ENCODE measurements at regions not wholly inside any gene's neighbourhood (a gene's known extent, or its start where the extent isn't known, plus 50 kb on each side); places are given as distances from the start of the nearest gene placed in this dataset.
"Not testable (repeated sequence)": the region's sequence is repeated elsewhere in the genome, so short reads cannot be mapped to it uniquely, and the experiment has no call there.

DNA sequence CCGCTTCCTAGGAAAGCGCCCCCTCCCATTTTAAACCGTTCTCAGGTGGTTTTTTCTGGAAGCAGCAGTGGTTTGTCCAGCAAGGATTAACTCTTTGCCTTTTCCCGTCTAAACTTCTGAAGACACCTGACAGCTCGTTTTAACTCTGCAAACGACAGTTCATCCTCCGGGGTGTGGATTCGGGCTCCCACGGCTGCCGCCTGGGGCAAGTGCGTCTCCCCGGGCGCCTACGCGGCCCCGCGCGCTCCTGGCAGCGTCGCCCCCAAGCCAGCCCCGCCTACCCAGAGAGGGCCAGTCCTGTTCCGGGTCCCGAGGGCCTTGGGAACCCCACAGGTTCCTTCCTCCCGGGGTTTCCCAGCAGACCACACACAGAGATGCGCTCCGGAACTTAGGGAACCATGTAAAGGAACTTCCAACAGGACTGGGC lies 54.4 kb downstream of the PRR18 start:
- no peak for DNase-seq

DNA sequence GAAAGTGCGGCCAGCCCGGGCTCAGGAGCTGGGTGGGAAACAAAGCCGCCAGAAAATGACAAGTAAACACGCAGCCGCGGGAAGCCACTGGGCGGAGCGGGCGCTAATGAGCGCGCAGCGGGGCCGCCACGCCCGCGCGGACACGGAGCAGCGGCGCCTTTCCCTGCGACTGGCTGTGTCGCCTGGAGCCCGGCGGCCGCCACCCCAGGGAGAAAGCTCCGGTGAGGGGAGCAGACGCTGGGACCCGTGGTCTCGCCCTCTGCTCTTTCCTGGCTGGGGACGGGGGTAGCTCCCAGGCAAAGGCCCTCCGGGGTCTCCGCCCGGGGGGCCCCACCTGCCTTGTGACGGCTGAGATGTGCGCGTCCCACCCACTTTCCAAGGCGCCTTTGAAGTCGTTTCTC lies 54.9 kb downstream of the PRR18 start:
- no peak for DNase-seq

DNA sequence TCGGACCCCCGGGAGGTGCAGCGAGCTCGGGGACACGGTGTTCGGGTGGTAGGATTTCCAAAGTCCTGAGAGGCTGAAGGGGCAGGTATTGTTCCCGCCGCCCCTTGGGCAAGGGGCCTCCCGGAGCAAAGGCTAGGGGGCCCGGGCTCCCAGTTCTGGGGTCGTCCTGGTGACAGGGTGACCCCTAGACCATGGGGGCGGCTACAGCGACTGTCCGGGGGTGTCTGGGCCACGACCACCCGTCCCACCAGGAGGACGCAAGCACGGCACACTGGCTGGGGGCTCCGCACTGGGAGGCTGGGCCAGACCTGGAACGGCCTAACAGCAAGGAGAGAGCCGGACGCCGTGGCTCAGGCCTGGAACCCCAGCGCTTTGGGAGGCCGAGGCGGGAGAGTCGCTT lies 55.6 kb downstream of the PRR18 start:
- no peak for DNase-seq

DNA sequence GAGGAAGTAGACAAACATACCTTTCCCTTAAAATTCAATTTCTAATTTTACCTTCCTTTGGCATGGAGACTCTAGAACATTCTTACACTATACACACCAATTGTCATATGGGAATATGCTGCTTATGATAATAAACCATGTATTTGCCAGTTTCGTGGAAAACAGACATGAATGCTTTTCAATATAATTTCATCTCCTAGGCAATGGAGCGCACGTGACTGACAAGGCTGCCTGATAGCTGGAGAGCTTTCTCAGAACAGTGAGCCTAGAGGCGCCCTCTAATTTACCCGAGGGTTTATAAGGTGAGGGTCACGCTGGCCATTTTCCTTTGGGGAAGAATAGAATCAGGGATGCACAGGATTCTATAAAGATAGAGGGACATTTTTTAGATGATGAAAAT lies 56.5 kb downstream of the PRR18 start:
- no peak for DNase-seq

DNA sequence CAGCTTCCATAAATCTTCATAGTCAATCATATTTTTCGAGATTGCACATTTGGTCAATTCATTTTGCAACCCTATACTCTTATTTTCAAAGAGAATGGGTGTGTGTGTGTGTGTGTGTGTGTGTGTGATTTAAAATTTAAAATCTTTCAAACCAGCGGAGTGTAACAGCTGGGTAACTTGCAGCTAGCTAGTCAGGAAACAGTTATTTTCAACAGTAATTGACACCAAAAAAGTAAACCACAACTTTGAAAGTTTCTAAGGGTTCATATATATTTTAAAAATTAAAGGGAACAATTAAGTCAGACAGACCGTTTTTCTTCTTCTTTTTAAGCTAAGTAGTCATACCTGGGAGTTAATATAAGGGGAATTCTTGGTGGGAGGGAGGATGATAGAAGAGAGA lies 57.0 kb downstream of the PRR18 start:
- no peak for DNase-seq

DNA sequence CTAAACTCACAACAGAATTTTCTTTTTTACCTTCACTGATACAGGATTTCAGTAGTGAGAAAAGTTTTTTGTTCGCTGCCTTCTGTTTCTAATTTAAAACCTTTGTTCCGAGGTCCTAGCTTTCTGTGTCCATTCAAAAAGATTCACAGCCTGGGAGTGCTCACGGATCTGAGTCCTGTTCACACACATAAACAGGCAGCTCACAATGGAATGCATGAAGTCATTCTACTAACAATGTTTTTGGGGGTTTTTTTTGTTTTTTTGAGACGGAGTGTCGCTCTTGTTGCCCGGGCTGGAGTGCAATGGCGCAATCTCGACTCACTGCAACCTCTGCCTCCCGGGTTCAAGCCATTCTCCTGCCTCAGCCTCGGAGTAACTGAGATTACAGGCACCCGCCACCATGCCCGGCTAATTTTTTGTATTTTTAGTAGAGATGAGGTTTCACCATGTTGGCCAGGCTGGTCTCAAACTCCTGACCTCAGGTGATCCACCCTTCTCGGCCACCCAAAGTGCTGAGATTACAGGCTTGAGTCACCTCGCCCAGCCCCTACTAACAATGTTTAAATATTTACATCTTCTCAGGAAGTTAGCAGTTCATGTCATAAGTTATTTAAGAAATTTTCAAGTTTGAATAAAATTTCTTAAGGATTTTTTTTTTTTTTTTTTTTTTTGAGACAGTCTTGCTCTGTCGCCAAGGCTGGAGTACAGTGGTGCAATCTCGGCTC lies 59.0 kb downstream of the PRR18 start:
- DNase-seq, result not testable (repeated sequence)

DNA sequence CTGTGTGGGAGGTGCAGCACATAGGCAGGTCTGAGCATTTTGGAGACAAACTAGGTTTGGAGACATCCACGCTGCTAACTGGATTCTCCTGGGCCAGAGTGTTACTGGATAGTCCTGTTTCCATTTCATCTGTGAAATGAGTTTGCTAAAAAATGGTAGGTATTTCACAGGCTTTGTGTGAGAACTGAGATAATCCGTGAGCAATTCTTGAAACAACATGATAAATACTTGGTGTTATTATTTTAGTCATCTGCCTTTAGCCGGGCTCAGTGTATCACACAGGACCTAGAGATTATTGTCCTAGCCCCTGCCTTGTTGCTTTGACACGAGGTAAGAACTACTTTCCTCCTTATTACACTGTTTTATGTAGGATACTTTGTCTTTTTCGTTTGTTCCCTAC lies 63.0 kb downstream of the PRR18 start:
- no peak for DNase-seq

DNA sequence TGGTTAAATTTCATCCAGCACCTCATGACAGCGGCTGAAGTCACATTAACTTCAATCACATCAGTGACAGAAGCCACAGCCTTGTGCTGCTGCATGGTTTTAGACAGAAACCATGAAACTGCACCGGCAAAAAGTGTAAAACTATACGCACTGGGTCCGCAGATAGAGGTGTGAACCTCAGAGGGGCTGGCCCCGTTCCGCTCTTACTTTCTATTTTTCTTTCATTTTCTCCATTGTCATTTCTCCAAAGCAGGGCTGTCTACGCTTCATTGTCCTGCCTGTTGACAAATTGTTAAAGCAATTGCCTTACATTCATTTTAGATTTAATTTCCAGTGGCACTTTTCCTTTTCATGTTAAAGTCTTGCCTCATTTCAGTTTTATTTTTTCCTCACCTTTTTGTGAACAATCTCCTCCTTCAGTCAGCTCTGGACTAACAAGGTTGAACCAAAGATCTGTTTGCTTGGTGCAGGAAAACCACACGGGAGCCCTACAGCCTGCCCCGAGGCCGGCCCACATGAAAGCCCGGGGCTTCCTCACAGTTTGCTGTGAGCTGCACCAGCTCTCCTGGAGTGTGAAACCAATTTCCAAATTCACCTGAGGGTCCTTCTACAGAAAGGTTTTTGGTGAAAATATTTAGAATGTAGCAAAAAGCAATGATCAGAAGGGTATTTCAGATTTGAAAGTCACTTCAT lies 63.7 kb downstream of the PRR18 start:
- no peak for DNase-seq

DNA sequence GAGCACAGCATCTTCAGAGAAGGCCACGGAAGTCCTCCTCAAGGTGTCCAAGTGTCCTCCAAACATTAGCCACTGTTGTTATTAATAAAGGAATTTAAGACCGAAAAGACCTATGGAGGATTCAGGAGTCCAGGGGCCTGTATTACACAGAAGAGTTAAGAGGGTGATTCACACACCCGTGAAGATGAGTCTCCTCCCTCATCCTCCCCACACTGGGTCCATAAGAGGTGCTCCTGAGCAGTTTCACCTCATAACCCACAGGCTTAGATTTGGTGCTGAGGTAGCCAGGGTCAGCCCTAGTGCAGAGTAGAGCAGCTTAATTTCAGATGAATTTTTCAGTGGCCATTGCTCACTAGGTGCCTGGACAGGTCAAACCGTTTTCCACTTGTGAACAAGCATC lies 65.3 kb downstream of the PRR18 start:
- DNase-seq, result no peak

DNA sequence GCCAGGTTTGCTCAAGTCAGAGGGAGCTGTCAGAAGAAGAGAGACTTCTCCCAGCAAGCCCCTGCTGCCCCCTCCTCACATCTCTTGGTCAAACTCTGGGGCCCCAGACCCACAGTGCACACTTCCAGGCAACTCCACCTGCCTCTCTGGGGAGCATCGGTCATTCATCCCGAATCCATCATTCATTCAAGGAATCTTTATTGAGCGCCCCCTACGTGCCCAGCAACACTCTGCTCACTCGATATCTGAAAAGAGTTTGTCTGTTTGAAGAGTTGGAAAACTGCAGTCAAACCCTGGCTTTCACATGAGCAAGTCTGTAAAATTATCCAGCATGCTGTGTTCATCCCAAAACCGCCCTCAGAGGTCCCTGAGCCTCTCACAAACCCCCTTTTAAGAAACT lies 66.2 kb downstream of the PRR18 start:
- DNase-seq, result no peak

DNA sequence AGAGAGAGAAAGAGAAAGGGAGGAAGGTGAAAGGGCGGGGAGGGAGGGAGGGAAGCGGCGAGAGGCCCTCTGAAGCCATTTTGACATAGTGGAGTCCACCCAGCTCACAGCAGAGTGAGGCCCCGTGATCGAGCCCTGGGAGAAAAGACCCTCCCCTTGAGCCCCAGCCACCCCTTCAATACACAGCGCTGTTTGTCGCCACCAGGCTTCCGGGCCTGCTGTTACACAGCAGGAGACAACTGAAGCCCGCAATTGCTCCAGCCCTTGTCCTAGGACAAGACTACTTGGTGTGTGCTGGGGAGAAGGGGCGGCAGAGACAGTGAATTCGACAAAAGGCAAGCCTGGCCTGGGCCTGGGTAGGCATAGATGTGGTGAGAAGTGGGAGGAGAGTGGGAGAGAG lies 67.3 kb downstream of the PRR18 start:
- no peak for DNase-seq

DNA sequence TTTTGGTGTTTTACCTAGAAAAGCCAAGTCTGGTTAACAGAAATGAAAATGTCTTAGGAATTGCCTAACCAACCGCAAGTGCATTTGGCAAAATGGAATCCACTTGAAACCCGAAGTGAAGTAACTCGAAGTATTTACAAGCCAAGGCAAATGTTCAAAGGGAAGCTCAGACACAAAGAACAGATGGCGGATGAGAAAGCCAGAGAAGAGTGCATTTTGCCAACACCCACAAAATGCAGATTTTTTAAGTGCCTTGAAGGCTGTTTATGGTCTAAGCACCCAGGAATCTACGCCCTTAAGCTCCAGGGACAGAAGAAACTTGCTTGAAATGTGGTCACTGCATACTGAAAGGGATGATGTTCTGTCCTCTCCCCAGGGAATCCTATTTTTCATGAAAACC lies 70.0 kb upstream of the TBXT start:
- peak; percentile 7 for DNase-seq

DNA sequence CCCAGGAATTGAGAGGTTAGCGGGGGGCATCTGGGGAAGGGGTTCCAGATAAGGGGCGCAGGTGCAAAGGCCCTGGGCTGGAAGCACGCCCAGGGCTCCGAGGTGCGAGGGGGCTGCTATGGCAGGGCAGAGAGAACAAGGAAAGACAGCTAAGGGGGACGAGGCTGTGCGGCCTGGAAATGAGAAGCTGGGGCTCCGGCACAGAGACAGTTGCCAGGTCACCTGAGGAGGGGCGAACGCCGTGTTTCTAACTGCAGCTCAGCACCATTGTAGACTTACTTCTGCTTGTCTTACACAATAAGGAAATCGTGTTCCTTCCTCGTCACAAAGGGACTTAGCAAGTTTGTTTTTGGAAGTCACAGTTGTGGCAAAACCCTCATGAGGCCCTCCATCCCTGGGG lies 68.9 kb upstream of the TBXT start:
- DNase-seq, result no peak

DNA sequence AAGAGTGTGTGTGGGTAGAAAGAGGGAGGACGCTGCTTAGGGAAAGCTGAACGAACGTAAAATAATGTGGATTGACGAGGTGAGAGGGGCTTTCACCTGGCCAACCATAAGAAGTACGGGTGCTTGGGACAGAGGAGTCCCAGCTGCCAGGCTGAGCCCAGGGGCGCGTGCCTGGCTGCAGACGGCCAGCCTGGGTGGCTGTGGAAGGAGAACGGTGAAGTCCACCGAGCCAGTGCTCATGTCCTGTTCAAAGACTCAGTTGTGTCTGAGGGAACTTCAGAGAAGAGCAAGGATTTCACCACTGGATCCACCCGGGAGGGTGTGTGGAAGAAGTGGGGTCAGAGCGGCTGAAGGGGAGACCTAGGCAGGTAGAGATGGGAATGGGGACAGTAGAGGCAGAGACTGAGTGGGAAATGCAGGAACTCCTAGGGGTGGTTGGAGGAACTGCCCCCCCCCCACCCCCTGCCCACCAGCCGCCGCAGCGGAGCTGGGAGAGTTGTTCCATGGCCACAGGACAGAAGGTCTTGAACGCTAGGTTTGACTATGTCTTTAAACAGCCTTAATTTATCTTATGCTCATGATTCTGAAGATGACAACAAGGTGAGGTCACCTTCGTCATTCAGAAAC lies 68.1 kb upstream of the TBXT start:
- no peak for DNase-seq

DNA sequence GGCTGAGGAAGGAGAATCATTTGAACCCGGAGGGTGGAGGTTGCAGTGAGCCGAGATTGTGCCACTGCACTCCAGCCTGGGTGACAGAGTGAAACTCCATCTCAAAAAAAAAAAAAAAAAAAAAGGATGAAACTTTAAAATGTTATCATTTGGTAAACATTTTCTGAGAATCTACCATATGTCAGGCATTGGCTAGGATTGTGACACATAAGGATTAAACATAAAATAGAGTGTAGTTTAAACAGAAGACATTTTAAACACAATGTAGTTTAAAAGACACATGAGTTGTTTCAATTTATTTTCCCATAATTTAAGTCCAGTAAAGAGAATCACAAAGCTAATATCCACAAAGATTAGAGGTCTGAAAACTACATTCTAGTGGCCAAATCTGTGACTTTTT lies 63.5 kb upstream of the TBXT start:
- DNase-seq, result not testable (repeated sequence)

DNA sequence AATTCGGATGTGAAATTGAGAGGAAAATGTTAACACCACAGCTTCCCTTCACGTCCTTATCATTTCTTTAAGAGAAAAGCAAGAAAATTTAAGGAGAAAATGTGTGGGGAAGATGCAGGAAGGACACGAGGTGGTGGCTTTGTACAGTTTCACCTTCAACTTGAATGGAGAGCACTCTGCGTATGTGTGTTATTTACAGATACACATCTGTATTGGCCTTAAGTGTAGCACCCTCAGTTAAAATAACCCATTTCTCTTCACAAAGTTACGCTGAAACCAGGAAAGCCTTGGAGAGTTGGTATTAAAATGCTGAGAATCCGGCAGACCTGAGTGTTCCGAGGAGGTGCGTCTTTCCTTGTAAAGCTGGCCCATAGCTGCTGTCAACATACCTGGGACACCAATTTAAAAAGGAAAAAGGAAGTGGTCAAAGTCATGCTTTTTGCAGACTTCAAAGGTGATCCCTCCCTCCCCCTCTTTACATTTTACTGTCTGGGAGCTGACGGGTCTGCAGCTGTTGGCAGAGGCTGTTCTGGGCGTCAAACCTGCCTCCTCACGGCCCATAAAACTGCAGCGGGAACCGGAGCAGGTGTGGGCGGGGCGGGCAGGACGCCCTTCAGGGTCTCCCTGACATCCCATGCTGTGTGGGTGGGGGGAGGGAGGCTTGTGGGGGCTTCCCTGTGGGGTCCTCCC lies 61.3 kb upstream of the TBXT start:
- no peak for DNase-seq

DNA sequence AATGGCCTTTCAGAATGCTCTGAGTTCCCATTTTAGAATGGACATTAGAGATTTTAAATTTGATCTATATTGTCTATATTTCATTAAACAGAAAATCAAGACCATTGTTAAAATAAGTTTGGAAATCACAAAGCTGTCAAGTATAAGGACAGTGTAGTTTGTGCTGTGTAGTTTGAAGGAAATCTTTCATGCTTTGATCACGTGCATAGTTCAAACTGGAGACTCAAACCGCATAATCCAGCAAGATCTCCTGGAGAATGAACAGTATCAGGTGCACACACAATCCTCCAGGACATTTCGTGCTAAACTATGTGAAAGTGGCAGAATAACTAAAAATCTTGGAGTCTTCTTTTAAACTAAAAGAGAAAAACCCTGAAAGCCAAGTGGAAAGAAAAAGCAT lies 60.8 kb upstream of the TBXT start:
- DNase-seq, result no peak

DNA sequence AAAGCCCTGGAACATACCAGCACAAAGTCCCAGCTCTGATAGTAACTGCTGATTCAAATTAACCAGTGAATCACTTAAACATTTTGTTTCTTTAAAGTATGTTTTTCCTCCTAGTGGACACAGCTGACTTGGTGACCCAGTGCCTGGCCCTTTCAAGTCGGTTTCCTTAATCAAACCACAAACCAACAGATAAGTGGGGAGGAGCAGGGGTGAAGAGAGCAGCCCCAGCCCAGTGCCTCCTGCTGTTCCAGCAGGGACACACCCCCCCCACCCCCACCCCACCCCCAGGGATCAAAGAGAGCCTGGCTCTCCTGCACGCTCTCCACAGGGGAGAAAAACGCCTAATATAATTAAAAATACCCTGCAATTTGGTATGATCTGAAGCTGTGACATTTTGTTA lies 55.4 kb upstream of the TBXT start:
- DNase-seq, result no peak

DNA sequence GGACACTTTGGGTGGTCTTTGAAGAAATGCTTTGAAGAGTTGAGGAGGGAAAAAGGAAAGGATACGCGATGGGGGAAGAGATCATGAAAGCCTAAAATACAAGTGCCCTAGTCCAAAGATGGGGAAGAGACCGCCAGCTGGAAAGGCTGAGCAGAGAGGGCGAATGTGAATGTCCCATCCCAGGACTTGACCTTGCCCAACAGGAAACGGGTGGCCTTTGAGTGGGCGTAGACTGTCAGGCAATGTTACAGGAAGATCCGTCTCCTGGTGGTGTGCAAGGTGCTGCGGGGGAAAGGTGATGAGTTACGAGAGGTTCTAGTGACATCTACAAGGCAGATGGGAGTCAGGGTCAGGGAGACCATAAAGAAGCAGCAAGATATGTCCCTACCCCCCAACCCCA lies 55.0 kb upstream of the TBXT start:
- no peak for DNase-seq

DNA sequence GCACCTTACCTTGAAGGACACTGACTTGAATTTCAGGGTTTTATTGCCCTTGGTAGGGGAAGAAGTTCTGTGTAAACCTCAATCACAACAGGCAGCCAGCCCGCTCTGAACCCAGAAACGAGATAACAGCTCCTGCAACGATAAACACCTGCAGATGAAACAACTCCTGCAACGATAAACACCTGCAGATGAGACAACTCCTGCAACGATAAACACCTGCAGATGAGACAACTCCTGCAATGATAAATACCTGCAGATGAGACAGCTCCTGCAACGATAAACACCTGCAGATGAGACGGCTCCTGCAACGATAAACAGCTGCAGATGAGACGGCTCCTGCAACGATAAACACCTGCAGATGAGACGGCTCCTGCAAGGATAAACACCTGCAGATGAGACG lies 54.0 kb upstream of the TBXT start:
- DNase-seq, result no peak

DNA sequence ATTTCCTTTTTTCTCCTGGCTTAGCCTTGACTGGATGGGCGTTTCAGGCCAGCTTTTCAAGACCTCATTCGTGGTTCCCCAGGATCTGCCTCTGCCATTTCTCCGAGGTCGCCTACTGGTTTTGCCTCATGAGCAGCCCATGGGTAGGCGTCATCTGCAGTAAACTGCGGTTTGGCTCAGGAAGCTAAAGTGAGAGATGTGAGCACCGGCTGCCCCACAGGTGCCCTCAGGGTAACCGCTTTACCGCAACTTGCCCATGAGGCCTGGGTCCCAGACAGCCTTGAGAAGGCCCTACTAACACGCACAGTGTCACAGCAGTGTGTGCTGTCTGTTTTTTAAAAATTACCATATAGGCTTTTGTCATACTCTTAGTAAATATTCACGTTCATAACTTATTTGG lies 53.4 kb upstream of the TBXT start:
- DNase-seq, result no peak

Measured in fibroblast of upper back skin (primary cell).